ENCODE measurements at regions not wholly inside any gene's neighbourhood (a gene's known extent, or its start where the extent isn't known, plus 50 kb on each side); places are given as distances from the start of the nearest gene placed in this dataset.

DNA sequence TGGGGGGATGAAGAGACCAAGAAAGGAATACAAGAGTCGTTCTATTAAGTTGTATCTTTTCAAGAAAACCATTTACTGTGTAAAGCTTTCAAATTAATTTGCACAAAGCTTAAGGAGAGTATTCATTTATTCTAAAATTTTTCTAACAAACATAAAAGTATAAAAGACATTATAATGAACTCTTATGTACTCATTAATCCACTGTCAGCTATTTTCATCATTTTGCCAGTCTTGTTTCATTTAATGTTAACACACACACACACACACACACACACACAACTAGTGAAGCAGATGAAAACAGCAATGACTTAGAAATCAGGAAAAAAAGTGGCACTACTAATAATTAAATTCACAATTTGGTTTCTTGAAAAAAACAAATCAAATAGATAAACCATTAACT lies 176.7 kb downstream of the TLE1 start:
- no peak overlapping the region for H3K4me3 ChIP-seq (ENCODE audit: low read length)
- H3K36me3 ChIP-seq (ENCODE audit: insufficient read depth, low read length): no peaks in the 10 kb centered on the region
- H3K4me2 ChIP-seq (ENCODE audit: low read length): no peak overlapping the region
- no peak overlapping the region for H3K9ac ChIP-seq (ENCODE audit: low read depth, low read length)
- H3K27me3 ChIP-seq (ENCODE audit: control insufficient read depth, insufficient read depth, low read length): peaks cover 4% of the 10 kb centered on the region
- H3K4me1 ChIP-seq (ENCODE audit: control insufficient read depth, insufficient read depth, low read length): no peaks in the 10 kb centered on the region
- no peaks in the 10 kb centered on the region for H3K9me3 ChIP-seq (replicated peaks; ENCODE audit: low read length)

DNA sequence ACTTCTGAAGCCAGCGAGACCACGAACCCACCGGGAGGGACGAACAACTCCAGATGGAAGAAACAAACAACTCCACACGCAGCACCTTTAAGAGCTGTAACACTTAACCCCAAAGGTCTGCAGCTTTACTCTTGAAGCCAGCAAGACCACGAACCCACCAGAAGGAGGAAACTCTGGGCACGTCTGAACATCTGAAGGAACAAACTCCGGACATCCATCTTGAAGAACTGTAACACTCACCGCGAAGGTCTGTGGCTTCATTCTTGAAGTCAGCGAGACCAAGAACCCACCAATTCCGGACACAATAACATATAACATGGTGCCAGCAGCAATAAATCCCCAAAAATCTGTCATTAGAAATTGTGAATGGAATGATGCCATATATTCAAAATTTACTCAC lies 180.9 kb downstream of the TLE1 start:
- no peaks in the 10 kb centered on the region for H3K4me1 ChIP-seq (ENCODE audit: control insufficient read depth, insufficient read depth, low read length)
- H3K9ac ChIP-seq (ENCODE audit: low read depth, low read length): no peak overlapping the region
- H3K36me3 ChIP-seq (ENCODE audit: insufficient read depth, low read length): no peaks in the 10 kb centered on the region
- H3K4me3 ChIP-seq (ENCODE audit: low read length): no peak overlapping the region
- no peaks in the 10 kb centered on the region for H3K9me3 ChIP-seq (replicated peaks; ENCODE audit: low read length)
- peaks cover 4% of the 10 kb centered on the region for H3K27me3 ChIP-seq (ENCODE audit: control insufficient read depth, insufficient read depth, low read length)
- no peak overlapping the region for H3K4me2 ChIP-seq (ENCODE audit: low read length)

GRCh38 chr9:81506941-81507864 lies 182.1 kb downstream of the TLE1 start:
- peaks cover 4% of the 10 kb centered on the region for H3K27me3 ChIP-seq (ENCODE audit: control insufficient read depth, insufficient read depth, low read length)
- H3K4me3 ChIP-seq (ENCODE audit: low read length): no peak overlapping the region
- H3K9ac ChIP-seq (ENCODE audit: low read depth, low read length): no peak overlapping the region
- no peaks in the 10 kb centered on the region for H3K4me1 ChIP-seq (ENCODE audit: control insufficient read depth, insufficient read depth, low read length)
- H3K4me2 ChIP-seq (ENCODE audit: low read length): no peak overlapping the region
- no peaks in the 10 kb centered on the region for H3K9me3 ChIP-seq (replicated peaks; ENCODE audit: low read length)
- no peaks in the 10 kb centered on the region for H3K36me3 ChIP-seq (ENCODE audit: insufficient read depth, low read length)

- peak overlapping the region; percentile 77 for H3K4me2 ChIP-seq (ENCODE audit: low read length)
- no peaks in the 10 kb centered on the region for H3K36me3 ChIP-seq (ENCODE audit: insufficient read depth, low read length)
- peak overlapping the region; percentile 35 for H3K4me3 ChIP-seq (ENCODE audit: low read length)
- peaks cover 20% of the 10 kb centered on the region for H3K4me1 ChIP-seq (ENCODE audit: control insufficient read depth, insufficient read depth, low read length)
- peaks cover 15% of the 10 kb centered on the region for H3K27me3 ChIP-seq (ENCODE audit: control insufficient read depth, insufficient read depth, low read length)
- H3K9ac ChIP-seq (ENCODE audit: low read depth, low read length): peak overlapping the region; percentile 67
- H3K9me3 ChIP-seq (replicated peaks; ENCODE audit: low read length): no peaks in the 10 kb centered on the region
These were observed 189.8 kb downstream of the TLE1 start for GRCh38 chr9:81499594-81499993.

GRCh38 chr9:81499021-81499454 lies 190.3 kb downstream of the TLE1 start:
- peak overlapping the region; percentile 77 for H3K4me2 ChIP-seq (ENCODE audit: low read length)
- H3K4me1 ChIP-seq (ENCODE audit: control insufficient read depth, insufficient read depth, low read length): peaks cover 20% of the 10 kb centered on the region
- peak overlapping the region; percentile 35 for H3K4me3 ChIP-seq (ENCODE audit: low read length)
- H3K36me3 ChIP-seq (ENCODE audit: insufficient read depth, low read length): no peaks in the 10 kb centered on the region
- H3K9me3 ChIP-seq (replicated peaks; ENCODE audit: low read length): no peaks in the 10 kb centered on the region
- peaks cover 20% of the 10 kb centered on the region for H3K27me3 ChIP-seq (ENCODE audit: control insufficient read depth, insufficient read depth, low read length)
- peak overlapping the region; percentile 67 for H3K9ac ChIP-seq (ENCODE audit: low read depth, low read length)

- Histone ChIP-seq H3K4me3 (ENCODE audit: low read length) (peak overlapping the region; percentile 27), H3K9me3 (replicated peaks; ENCODE audit: low read length) (no peaks in the 10 kb centered on the region), H3K4me1 (ENCODE audit: control insufficient read depth, insufficient read depth, low read length) (peaks cover 24% of the 10 kb centered on the region), H3K36me3 (ENCODE audit: insufficient read depth, low read length) (no peaks in the 10 kb centered on the region), H3K9ac (ENCODE audit: low read depth, low read length) (peak overlapping the region; percentile 52), H3K4me2 (ENCODE audit: low read length) (peak overlapping the region; percentile 77), H3K27me3 (ENCODE audit: control insufficient read depth, insufficient read depth, low read length) (peaks cover 22% of the 10 kb centered on the region)
These were observed 190.8 kb downstream of the TLE1 start for GRCh38 chr9:81498576-81498975.

DNA sequence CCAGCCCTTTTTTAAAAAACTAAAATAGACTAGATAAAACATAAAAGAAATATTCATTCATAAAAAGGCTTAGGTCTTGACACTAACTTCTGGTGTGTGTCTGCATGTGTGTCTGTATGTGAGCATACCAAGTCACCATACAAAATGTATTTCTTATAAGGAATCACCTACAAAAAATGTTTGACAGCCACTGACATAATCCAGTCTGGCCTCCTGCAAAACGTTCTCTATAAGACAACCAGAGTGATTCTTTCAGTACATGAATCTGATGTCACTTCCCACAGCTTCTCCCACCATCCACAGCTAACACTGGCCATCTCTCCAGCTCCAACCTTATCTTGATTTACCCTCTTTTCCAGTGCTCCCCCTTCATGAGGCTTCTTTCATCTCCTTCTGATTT lies 192.3 kb downstream of the TLE1 start:
- H3K4me1 ChIP-seq (ENCODE audit: control insufficient read depth, insufficient read depth, low read length): peaks cover 36% of the 10 kb centered on the region
- H3K4me3 ChIP-seq (ENCODE audit: low read length): no peak overlapping the region
- H3K9me3 ChIP-seq (replicated peaks; ENCODE audit: low read length): no peaks in the 10 kb centered on the region
- H3K9ac ChIP-seq (ENCODE audit: low read depth, low read length): no peak overlapping the region
- no peaks in the 10 kb centered on the region for H3K36me3 ChIP-seq (ENCODE audit: insufficient read depth, low read length)
- no peak overlapping the region for H3K4me2 ChIP-seq (ENCODE audit: low read length)
- peaks cover 22% of the 10 kb centered on the region for H3K27me3 ChIP-seq (ENCODE audit: control insufficient read depth, insufficient read depth, low read length)

- Histone ChIP-seq H3K36me3 (ENCODE audit: insufficient read depth, low read length) (no peaks in the 10 kb centered on the region), H3K4me1 (ENCODE audit: control insufficient read depth, insufficient read depth, low read length) (peaks cover 31% of the 10 kb centered on the region), H3K4me3 (ENCODE audit: low read length) (no peak overlapping the region), H3K9ac (ENCODE audit: low read depth, low read length) (no peak overlapping the region), H3K4me2 (ENCODE audit: low read length) (peak overlapping the region; percentile 38), H3K27me3 (ENCODE audit: control insufficient read depth, insufficient read depth, low read length) (peaks cover 22% of the 10 kb centered on the region), H3K9me3 (replicated peaks; ENCODE audit: low read length) (no peaks in the 10 kb centered on the region)
These were observed 196.5 kb downstream of the TLE1 start for GRCh38 chr9:81492710-81493447.

DNA sequence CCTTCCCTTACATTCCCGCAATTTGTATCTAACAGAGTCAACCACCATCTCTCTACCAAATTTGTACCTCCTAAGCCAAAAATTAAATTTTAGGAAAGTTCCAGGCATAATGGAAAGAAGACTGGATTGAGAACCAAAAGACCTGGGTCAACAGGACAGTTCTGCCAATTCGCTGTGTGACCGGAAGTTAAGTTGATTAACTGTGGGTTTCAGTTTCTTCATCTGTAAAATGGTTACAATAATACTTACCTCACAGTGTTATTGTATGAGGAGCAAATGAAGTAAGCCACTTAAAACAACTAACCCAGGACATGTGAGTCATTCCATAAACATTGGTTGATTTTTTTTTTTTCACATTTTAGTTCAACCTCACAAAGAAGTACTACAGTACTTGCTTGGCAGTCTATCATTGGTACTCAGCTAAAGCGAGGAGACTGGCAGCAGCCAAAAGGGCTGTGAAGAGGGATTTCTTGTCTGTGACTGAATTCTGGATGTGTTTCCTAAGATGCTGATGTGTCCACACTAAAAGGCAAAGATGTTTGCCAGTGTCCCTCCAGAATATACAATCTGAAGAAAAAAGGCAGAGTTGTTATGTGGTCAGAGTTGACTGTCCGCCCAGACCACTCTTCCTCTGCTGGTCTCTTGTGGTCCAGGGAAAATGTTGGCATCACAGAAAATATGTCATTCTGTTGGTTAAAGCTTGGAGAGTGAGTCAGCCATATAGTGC lies 198.6 kb downstream of the TLE1 start:
- Histone ChIP-seq H3K4me3 (ENCODE audit: low read length) (no peak overlapping the region), H3K9ac (ENCODE audit: low read depth, low read length) (no peak overlapping the region), H3K4me1 (ENCODE audit: control insufficient read depth, insufficient read depth, low read length) (peaks cover 28% of the 10 kb centered on the region), H3K4me2 (ENCODE audit: low read length) (peak overlapping the region; percentile 38), H3K9me3 (replicated peaks; ENCODE audit: low read length) (no peaks in the 10 kb centered on the region), H3K36me3 (ENCODE audit: insufficient read depth, low read length) (no peaks in the 10 kb centered on the region), H3K27me3 (ENCODE audit: control insufficient read depth, insufficient read depth, low read length) (peaks cover 18% of the 10 kb centered on the region)

- no peak overlapping the region for H3K4me2 ChIP-seq (ENCODE audit: low read length)
- no peaks in the 10 kb centered on the region for H3K36me3 ChIP-seq (ENCODE audit: insufficient read depth, low read length)
- peaks cover 2% of the 10 kb centered on the region for H3K27me3 ChIP-seq (ENCODE audit: control insufficient read depth, insufficient read depth, low read length)
- H3K4me3 ChIP-seq (ENCODE audit: low read length): no peak overlapping the region
- H3K9me3 ChIP-seq (replicated peaks; ENCODE audit: low read length): no peaks in the 10 kb centered on the region
- H3K4me1 ChIP-seq (ENCODE audit: control insufficient read depth, insufficient read depth, low read length): peaks cover 28% of the 10 kb centered on the region
- H3K9ac ChIP-seq (ENCODE audit: low read depth, low read length): no peak overlapping the region
These were observed 200.3 kb downstream of the TLE1 start for GRCh38 chr9:81489046-81489445.
